Coronary artery (tissue), 2 donors: ENCODE measurements at regions not wholly inside any gene's neighbourhood (a gene's known extent, or its start where the extent isn't known, plus 50 kb on each side); places are given as distances from the start of the nearest gene placed in this dataset.

Experiments
- DNase-seq: peaks from one replicate; pipeline ENCODE4 v3.0.0-alpha.2; 2017; ENCODE audit warnings: low spot score
- H3K27ac ChIP-seq, 2 donors: fragments of 200-600 bp; sonication (generic); one replicate each; pipeline ENCODE4 v1.5.1; 2016 to 2019
- H3K4me3 ChIP-seq: fragments of 200-600 bp; sonication (generic); 2 replicates; pipeline ENCODE4 v1.5.1; 2016; ENCODE audit warnings: mild to moderate bottlenecking, moderate library complexity
- CTCF ChIP-seq: fragments of 200-600 bp; sonication (generic); IDR thresholded peaks from one replicate; pipeline ENCODE4 v1.5.1; 2019; ENCODE audit warnings: antibody characterized with exemption

- TF ChIP-seq CTCF: no peak
- Histone ChIP-seq H3K27ac (no peak overlapping the region), H3K4me3 (no peak overlapping the region)
- DNase-seq: no peak
These were observed 968.8 kb downstream of the TLE1 start for GRCh38 chr9:80720579-80720978.

DNA sequence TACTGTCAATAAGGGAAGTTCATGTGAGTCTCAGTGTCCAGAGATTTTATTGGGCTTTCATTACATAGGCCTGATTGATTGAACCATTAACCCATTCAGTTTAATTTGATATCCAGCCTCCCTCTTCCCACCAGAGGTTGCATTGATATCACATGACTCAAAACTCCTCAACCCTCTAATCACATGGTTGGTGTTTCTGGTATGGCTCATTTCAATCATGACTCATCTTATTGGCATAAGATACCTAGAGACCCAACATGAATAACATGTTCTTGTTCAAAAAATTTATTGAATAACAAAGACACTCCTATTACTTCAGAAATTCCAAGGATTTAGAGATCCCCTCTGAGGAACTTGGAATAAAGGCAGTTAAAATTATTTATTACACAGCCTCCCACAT is 982.2 kb downstream of the TLE1 start:
- no peak for TF ChIP-seq CTCF
- Histone ChIP-seq H3K27ac (no peak overlapping the region), H3K4me3 (no peak overlapping the region)
- no peak for DNase-seq

DNA sequence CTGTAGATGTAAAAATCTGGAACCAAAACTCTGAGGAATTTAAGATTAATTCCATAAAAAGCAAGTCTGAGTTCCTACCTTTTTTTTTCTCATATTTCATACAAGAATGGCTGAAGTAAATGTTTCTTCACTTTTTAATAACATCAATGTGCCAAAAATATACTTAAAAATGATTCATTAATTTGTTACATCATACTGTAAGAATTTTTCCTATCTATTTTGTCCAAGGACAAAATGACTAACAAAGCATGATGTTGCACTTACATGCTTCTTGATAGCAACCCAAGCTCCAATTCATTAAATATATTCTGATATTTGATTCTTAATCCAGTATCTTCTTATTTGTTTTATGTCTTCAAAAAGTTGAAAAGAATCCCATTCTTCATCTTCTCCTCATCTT is 988.3 kb downstream of the TLE1 start:
- no peak overlapping the region for H3K4me3 ChIP-seq

GRCh38 chr9:80699511-80699998 is 989.8 kb downstream of the TLE1 start:
- H3K27ac ChIP-seq: no peak overlapping the region
- no peak for DNase-seq
- H3K4me3 ChIP-seq: no peak overlapping the region
- TF ChIP-seq CTCF: no peak

More for the DNA sequence above, 988.3 kb downstream of the TLE1 start:
- no peak for DNase-seq
- no peak for TF ChIP-seq CTCF
- no peak overlapping the region for H3K27ac ChIP-seq

DNA sequence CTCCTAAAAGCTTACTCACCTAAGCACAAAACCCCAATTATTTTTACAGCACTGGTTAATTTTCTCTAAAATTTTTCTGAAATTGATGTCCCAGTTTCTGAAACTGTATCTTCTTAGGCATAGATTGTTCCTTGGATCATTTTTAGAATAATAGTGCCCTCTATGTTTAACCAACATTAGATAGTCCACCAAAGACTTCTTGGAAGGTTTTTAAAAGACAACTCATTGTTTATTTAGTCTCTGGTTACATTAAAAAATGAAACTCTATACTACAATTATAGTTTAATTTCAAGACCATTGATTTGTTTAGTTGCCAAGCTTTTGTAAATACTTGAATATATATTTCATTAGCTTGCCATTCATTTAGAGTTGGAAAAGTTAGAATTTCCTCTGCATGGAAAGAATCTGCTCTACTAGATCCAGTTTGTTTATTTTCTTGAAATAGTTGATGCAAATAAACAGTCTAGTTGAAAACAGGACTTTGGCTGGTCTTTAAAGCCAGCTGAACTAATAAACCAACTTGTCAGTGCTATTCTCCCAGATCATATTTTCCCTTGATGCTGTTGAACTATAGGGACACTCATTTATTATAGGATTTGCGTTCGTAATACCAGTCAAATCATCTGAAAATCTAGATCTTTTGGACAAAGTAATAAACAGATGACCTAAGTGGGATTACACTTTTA is 990.5 kb downstream of the TLE1 start:
- TF ChIP-seq CTCF: no peak
- H3K27ac ChIP-seq: no peak overlapping the region
- H3K4me3 ChIP-seq: no peak overlapping the region
- DNase-seq: no peak

DNA sequence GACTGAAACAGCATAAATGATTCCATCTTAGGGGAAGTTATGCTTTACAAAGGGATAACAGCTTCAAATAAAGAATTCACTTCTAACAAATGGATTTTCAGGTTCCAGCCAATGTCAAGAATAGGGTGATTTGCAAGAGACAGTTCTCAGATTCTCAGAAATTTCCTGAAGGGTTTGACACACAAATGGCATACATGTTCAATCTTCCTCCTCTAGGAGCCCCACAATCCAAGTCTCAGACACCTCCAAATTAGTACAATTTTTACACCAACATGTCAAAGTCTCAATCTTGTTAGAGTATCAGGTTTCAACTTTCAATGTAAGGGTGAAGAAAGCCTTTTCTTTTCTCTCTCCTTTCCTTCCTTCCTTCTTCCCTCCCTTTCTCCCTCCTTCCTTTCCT is 996.6 kb downstream of the TLE1 start:
- no peak for DNase-seq
- Histone ChIP-seq H3K27ac (no peak overlapping the region), H3K4me3 (no peak overlapping the region)
- no peak for TF ChIP-seq CTCF

DNA sequence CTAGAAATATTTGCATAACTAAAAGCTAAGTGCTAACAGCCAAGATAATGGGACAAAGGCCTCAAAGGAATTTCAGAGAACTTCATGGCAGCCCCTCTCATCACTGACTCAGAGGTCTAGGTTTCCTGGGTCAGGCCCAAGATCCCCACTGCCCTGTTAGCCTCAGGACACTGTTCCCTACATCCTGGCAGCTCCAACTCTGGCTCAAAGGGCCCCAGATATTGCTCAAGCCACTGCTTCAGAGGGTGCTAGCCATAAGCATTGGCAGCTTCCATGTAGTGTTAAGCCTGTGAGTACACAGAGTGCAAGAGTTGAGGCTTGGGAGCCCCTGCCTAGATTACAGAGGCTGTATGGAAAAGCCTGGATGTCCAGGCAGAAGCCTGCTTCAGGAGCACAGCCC is 998.1 kb downstream of the TLE1 start:
- Histone ChIP-seq H3K4me3 (no peak overlapping the region), H3K27ac (no peak overlapping the region)
- no peak for DNase-seq
- no peak for TF ChIP-seq CTCF
